Gastrocnemius medialis (tissue), 4 donors: ENCODE measurements at regions not wholly inside any gene's neighbourhood (a gene's known extent, or its start where the extent isn't known, plus 50 kb on each side); places are given as distances from the start of the nearest gene placed in this dataset.

ENCODE experiments used
- CTCF ChIP-seq, 5 experiments: fragments of 450-650 bp in 3 of 5; fragments of 200-600 bp in 2 of 5; sonication (generic) in 2 of 5; IDR thresholded peaks in 4 of 5; conservative IDR thresholded peaks in 1 of 5; 1 replicate in 4 of 5; 2 replicates in 1 of 5; pipeline ENCODE4 v1.5.1; 2016 to 2019; ENCODE audit warnings: antibody characterized with exemption in 5 of 5, mild to moderate bottlenecking in 3 of 5, moderate library complexity in 3 of 5
- POLR2A ChIP-seq, 2 donors: fragments of 450-650 bp; IDR thresholded peaks; one replicate each; pipeline ENCODE4 v1.6.1; 2017; ENCODE audit warnings: antibody characterized with exemption in 2 of 2, mild to moderate bottlenecking in 2 of 2, moderate library complexity in 2 of 2

GRCh38 chr4:81666491-81666890 lies 194.8 kb upstream of the RASGEF1B start:
- no peak for TF ChIP-seq POLR2A (IDR thresholded peaks at IDR 0.05)
- no peak for TF ChIP-seq CTCF (IDR thresholded peaks at IDR 0.05 in 4 of 5, conservative IDR thresholded peaks at IDR 0.05 in 1 of 5)
